Activated naive CD4-positive, alpha-beta T cell treated with anti-CD3 and anti-CD28 coated beads, Interleukin-2, amount 50 U/mL, for 24 hours (primary cell): ENCODE measurements at regions not wholly inside any gene's neighbourhood (a gene's known extent, or its start where the extent isn't known, plus 50 kb on each side); places are given as distances from the start of the nearest gene placed in this dataset.

Experiments used
- H3K27ac Mint-ChIP-seq: one replicate; pipeline ENCODE4 v1.8.0; 2021; ENCODE audit warnings: mild to moderate bottlenecking, mixed read lengths
- H3K27me3 Mint-ChIP-seq: one replicate; pipeline ENCODE4 v1.8.0; 2021; ENCODE audit warnings: mixed read lengths
- H3K36me3 Mint-ChIP-seq: one replicate; pipeline ENCODE4 v1.8.0; 2021; ENCODE audit warnings: mixed read lengths
- H3K4me1 Mint-ChIP-seq: one replicate; pipeline ENCODE4 v1.8.0; 2021; ENCODE audit warnings: mixed read lengths
- H3K4me3 Mint-ChIP-seq: one replicate; pipeline ENCODE4 v1.8.0; 2021; ENCODE audit warnings: mild to moderate bottlenecking, mixed read lengths
- H3K9me3 Mint-ChIP-seq: one replicate; pipeline ENCODE4 v1.8.0; 2021; ENCODE audit warnings: mixed read lengths

DNA sequence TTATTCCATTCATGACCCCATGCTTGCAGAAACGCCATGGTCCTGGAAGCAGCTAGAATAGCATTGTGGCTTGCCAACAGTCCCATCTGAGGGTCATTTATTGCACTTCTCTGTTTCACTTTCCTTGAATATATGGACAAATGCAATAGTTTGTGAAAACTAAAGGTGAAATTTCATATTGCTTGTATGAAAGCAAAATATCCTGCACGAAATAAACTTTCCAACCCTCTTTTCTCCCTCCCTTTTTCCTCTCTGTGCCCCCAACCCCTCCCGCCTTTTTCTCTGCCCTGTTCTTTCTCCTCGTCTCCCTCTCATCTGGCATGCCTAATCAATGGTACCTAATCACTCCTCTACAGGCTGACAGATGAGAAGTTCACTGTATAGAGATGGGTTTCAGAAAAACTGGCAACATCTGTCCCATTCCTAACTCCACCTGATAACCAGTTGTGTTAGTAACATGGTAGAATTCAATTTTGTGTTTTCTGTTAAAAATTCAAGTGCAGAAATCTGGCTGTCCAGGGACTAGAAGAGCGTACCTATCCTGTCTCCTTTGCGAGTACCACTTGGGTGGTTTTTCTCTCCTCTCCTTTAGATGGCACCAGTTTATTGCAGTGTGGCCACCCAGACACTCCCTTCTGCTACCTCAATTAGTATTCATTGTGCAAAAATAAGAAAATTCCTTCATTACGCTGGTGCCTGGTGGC is 198.6 kb downstream of the FOXA2 start:
- H3K27ac Mint-ChIP-seq, result no peak overlapping the region
- H3K36me3 Mint-ChIP-seq, result no peaks in the 10 kb centered on the region
- no peaks in the 10 kb centered on the region for H3K9me3 Mint-ChIP-seq
- no peak overlapping the region for H3K4me3 Mint-ChIP-seq
- H3K27me3 Mint-ChIP-seq, result no peaks in the 10 kb centered on the region
- no peaks in the 10 kb centered on the region for H3K4me1 Mint-ChIP-seq

DNA sequence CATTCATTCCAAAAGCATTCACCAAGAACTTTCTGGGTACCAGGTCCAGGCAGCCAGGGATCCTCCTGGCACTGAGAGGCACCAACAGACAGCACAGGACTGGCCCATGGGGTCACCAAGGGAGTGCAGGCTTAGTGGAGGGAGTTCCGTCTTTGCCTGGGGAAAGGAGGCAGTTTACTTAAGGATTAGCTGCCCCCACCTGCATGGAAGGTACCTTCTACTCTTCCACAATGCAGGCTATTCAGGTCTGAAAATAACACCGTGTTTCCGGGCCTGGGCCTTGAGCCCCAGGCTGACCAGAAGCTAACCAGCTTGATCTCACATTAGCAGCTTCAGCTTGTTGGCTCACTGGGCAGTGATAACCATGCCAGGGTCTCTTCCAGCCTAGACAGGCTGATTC is 199.4 kb downstream of the FOXA2 start:
- H3K4me1 Mint-ChIP-seq, result no peaks in the 10 kb centered on the region
- H3K27me3 Mint-ChIP-seq, result no peaks in the 10 kb centered on the region
- no peak overlapping the region for H3K27ac Mint-ChIP-seq
- no peaks in the 10 kb centered on the region for H3K36me3 Mint-ChIP-seq
- H3K4me3 Mint-ChIP-seq, result no peak overlapping the region
- H3K9me3 Mint-ChIP-seq, result no peaks in the 10 kb centered on the region

DNA sequence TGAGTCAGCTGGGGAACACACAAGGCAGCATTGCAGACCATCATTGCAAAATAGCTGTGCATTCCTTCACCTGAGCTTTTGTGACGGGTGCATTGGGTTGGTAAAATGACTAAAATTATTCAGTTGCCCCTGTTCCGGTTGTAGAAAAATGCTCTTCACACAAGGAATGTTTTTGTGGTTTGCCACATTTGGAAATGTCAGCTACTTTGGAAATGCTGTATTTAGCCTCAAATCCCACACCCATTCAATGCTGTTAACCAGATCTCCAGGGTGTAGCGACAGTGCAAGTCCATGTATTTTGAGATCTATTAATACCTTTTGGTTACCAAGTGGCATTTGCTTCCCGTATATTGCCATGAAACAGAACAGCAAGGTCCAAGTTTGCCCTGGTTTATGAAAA is 201.2 kb downstream of the FOXA2 start:
- H3K27me3 Mint-ChIP-seq, result no peaks in the 10 kb centered on the region
- H3K9me3 Mint-ChIP-seq, result no peaks in the 10 kb centered on the region
- H3K4me3 Mint-ChIP-seq, result no peak overlapping the region

DNA sequence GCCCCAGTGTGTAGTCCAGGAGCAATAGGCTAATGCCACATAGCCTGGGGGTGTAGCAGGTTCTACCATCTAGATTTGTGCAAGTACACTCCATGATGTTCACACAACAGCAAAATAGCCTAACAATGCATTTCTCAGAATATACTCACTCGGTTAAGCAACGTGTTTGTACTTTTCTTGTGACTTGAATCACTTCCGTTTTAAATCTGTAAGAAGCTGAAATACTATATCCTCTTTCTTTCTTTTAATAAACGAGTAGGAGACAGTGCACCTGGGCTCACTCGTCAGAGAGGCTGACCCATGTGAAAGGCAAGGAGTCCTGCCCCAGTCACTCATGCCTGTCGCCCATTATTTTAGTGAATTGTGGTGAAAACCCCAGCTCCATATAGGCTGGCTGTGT is 201.6 kb downstream of the FOXA2 start:
- Mint-ChIP-seq H3K36me3 (no peaks in the 10 kb centered on the region), H3K27me3 (no peaks in the 10 kb centered on the region), H3K4me1 (no peaks in the 10 kb centered on the region), H3K9me3 (no peaks in the 10 kb centered on the region), H3K4me3 (no peak overlapping the region), H3K27ac (no peak overlapping the region)

More for the DNA sequence above, 201.2 kb downstream of the FOXA2 start:
- H3K27ac Mint-ChIP-seq, result no peak overlapping the region
- no peaks in the 10 kb centered on the region for H3K4me1 Mint-ChIP-seq
- no peaks in the 10 kb centered on the region for H3K36me3 Mint-ChIP-seq

DNA sequence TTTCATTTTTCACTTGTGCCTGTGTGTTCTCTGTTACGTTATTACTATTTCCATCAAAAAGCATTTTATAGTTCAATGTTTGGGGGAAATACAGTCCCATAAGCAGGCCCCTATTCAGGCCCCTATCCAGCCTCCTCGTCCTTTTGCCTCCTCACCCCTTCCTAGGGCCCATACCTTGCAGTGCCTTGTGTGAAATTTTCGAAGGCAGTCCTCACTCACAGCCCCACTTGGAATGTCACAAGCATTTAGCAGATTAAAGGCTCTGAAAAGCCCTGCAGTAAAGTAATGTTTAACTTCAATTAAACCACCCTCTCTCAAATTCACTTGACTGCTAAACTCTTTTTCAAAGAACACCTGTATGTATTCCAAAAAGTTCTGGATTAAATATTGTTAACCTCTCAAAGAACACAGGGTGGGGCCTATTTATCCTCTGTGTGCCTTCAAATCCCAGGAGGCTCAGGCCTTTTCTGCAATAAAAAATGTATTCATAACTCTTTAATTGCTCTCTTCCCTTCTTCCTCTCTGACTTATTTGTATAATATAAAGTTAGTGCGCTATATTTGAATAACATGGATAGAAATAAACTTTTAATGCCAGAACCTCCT is 202.5 kb downstream of the FOXA2 start:
- Mint-ChIP-seq H3K9me3 (no peaks in the 10 kb centered on the region), H3K4me1 (no peaks in the 10 kb centered on the region), H3K4me3 (no peak overlapping the region), H3K27me3 (no peaks in the 10 kb centered on the region), H3K27ac (no peak overlapping the region), H3K36me3 (no peaks in the 10 kb centered on the region)

DNA sequence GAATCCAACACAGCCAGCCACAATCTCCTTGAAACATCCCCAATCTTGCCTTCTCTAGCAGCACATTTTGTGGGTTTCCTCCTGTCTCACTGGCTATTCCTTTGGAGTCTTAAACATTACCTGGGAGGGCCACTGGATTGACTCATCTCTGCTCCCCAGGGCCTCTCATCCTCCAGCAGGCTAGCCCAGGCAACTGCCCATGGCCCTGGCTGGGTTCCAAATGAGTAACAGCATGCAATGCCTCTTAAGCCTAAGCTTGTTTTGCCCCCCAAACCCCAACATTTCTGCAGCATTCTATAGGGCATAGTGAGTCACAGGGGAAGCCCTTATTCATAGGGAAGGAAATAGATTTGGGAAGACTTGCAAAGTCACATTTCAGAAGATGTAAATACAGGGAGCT is 204.9 kb downstream of the FOXA2 start:
- H3K4me3 Mint-ChIP-seq, result no peak overlapping the region
- H3K36me3 Mint-ChIP-seq, result no peaks in the 10 kb centered on the region
- H3K9me3 Mint-ChIP-seq, result no peaks in the 10 kb centered on the region
- H3K27me3 Mint-ChIP-seq, result no peaks in the 10 kb centered on the region
- H3K4me1 Mint-ChIP-seq, result no peaks in the 10 kb centered on the region
- H3K27ac Mint-ChIP-seq, result no peak overlapping the region

DNA sequence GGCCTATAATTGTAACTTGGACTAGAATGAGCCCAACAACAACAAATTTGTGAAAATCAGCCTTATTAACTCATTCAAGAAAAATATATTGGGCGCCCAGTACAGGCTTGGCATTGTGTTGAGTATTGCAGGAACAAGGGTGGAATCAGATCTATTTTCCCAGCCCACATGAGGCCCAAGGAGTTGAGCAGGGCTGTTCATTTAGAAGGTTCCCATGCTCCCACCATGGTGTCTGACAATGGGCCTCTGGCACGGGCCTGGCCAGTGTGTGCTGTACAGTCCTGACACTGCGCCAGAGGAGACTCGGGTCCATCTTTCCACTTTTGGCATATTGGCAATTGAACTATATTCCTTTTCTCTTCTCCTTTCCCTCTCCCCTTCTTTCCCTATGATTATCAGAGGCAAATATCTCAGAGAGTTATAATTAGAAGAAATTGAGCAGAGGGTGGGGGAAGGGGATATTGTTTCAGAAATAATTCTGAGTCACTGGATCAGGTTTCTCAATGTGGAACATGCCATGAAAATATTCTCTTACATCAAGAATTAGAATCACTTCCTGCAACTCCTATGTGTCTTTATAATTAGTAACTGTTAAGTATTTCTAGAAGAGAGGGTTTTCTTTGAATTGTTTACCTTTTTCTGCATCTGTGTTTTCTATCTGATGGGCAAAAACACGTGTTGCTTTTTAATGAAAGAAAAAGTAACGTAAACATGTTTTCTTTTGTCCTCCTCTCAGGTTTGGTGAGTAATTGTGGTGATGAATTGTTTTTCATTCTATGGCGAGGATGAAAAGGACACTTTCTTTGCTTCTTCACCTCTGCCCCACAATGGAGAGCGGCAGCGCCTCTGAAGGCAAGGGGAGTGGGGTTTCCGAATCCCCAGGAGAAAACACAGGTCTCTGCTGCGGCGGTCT is 209.4 kb downstream of the FOXA2 start:
- no peaks in the 10 kb centered on the region for H3K36me3 Mint-ChIP-seq
- no peaks in the 10 kb centered on the region for H3K27me3 Mint-ChIP-seq
- H3K9me3 Mint-ChIP-seq, result no peaks in the 10 kb centered on the region
- H3K4me3 Mint-ChIP-seq, result no peak overlapping the region
- no peak overlapping the region for H3K27ac Mint-ChIP-seq
- H3K4me1 Mint-ChIP-seq, result peaks cover 8% of the 10 kb centered on the region

DNA sequence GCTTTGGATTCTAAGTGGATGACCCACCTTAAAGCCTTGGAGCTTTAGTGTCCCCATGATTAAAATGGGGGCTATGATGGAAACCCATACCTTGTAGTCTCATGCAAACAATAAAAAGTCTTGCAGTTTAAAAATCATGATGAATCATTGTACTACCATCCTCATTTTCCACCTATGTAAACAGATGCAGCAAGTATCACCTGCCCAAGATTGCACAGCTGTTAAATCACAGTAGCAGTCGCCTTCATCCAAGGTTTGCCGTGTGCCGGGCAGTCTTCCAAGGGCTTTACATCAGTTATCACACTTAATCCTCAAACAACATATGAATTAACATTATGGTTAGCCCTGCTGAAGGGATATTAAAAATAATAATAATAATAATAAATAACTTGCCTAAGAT is 210.3 kb downstream of the FOXA2 start:
- Mint-ChIP-seq H3K27ac (no peak overlapping the region), H3K4me1 (peaks cover 8% of the 10 kb centered on the region), H3K4me3 (no peak overlapping the region), H3K9me3 (no peaks in the 10 kb centered on the region), H3K36me3 (no peaks in the 10 kb centered on the region), H3K27me3 (no peaks in the 10 kb centered on the region)

DNA sequence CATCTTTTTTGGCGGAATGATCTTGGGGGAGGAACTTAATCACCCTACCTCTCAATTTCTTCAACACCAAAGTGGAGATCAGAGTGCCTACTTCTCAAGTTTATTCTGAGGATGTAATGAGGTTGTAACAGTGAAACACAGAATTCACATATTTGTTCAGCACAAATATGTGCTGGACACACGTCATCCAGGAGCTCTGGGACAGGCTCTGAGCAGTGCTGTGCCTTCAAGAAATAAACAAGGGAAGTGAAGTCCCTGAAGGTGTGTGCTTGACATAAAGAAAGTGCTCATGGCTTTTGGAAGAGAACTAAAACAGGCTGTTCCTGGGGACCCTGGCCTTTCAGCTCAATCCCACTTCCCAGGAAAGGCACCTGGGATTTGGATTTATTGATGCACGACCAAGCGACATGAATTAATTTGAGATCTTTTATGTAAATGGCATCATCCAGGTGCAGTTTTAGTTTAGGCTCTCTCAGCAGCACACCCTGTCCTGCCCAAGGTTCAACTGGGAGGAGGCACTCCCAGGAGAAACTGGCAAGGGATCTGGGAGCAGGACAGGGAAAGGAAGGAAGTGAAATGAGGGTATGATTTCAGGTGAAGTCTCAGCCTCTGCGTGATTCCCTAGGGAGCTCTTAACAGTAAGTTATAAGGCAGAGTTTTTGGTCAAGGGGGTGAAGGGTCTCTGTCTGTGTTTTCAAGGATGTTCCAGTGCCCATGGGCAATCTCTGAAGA is 211.0 kb downstream of the FOXA2 start:
- Mint-ChIP-seq H3K27ac (no peak overlapping the region), H3K36me3 (no peaks in the 10 kb centered on the region), H3K9me3 (no peaks in the 10 kb centered on the region), H3K4me1 (peaks cover 8% of the 10 kb centered on the region), H3K4me3 (no peak overlapping the region), H3K27me3 (no peaks in the 10 kb centered on the region)

DNA sequence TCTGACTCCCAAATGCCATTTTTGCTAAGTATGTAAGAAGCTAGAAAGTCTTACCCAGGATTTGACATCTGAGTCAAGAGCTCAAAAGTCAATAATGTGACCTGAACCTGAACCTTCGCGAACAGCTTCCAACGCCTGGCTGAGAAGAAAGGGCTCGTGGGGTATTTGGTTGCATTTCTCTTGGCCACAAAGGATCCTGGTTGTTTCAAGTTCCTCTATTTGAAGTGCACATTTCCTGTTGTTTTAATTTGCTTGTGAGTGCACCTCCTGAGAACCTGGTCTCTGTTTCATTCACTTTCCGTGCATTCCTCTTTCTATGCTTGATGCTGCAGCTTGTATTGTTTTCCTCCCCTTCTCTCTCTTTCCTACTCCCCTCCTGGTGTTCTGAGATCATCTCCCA is 212.5 kb downstream of the FOXA2 start:
- H3K4me3 Mint-ChIP-seq, result no peak overlapping the region
- H3K36me3 Mint-ChIP-seq, result no peaks in the 10 kb centered on the region
- no peak overlapping the region for H3K27ac Mint-ChIP-seq
- peaks cover 8% of the 10 kb centered on the region for H3K4me1 Mint-ChIP-seq
- H3K9me3 Mint-ChIP-seq, result no peaks in the 10 kb centered on the region
- no peaks in the 10 kb centered on the region for H3K27me3 Mint-ChIP-seq

DNA sequence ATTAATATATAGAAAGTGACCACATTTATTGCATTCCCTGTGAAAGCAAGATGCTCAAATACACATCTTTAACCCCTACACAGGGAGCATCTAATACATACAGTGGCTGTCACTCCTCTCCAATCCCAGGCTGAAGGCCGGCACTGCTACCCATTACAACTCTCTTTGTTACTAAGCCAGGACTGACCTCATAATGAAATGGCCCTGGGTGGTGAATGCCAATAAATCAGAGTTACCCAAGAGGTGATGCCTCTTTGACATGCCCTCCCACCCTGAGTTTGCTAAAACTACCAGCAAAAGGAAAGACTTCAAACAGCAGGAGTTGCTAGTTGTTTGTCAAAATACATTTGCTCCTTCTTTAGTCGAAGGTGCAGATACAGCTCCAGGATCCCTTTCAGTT is 214.2 kb downstream of the FOXA2 start:
- Mint-ChIP-seq H3K9me3 (no peaks in the 10 kb centered on the region), H3K27me3 (no peaks in the 10 kb centered on the region), H3K4me3 (no peak overlapping the region), H3K36me3 (no peaks in the 10 kb centered on the region), H3K4me1 (peaks cover 8% of the 10 kb centered on the region), H3K27ac (no peak overlapping the region)

DNA sequence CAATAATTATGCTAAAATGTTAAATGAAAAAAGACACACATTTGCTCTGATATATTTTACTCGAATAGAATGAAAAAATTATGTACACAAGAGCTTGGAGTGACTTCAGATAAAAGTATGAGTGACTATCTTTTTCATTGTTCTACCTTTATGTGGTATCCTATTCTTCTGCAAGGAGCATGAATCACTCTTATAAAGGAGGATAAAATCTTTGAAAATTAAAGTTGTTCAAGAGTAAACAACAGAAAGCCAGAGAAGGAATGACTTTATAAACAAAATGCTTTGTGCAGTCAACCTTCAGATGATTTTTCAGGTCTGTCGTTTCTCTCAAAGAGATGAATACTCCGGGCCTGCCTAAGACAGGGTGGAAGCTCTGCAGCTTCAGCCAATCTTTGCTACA is 215.3 kb downstream of the FOXA2 start:
- Mint-ChIP-seq H3K27me3 (no peaks in the 10 kb centered on the region), H3K9me3 (no peaks in the 10 kb centered on the region), H3K4me3 (no peak overlapping the region), H3K4me1 (peaks cover 8% of the 10 kb centered on the region), H3K27ac (no peak overlapping the region), H3K36me3 (no peaks in the 10 kb centered on the region)

DNA sequence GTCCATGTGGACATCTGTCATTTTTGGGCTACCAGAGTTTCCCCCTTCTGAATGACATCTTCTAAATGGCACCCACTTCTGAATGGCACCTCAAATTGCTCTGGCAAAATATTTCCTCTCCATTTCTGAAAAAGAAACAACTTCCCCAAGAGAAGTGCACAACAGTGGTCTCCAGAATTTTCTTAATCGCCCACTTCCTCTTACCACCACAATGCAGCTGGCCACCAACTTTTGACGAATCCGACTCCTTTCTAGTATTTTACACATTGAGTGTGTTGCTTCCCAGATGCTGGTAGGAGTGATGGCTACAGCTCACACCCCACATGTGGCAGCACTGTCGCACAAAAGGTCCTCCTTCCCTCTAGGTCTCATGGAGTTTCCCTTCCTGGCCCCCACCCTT is 216.1 kb downstream of the FOXA2 start:
- Mint-ChIP-seq H3K9me3 (no peaks in the 10 kb centered on the region), H3K36me3 (no peaks in the 10 kb centered on the region), H3K4me1 (peaks cover 8% of the 10 kb centered on the region), H3K4me3 (no peak overlapping the region), H3K27me3 (no peaks in the 10 kb centered on the region), H3K27ac (no peak overlapping the region)

DNA sequence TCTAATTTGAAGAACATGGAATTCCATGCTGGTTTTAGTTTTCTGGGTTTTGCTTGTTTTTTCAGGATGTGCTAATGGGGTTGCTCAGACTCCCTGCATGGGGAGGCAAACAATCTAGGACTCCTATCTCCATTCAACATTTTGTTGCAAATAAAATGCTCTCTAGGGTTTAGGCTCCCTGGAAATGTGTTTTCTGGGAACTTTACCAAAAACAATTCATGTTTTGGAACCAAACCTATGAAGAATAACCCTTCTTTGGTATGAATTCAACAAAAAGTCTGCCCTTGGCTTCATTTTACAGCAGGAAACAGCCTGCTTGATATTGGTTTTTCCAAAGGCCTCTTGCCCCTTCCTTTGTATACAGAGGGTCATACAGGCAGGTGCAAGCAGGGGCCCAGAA is 217.7 kb downstream of the FOXA2 start:
- Mint-ChIP-seq H3K9me3 (peaks cover 5% of the 10 kb centered on the region), H3K4me3 (no peak overlapping the region), H3K4me1 (peaks cover under 1% of the 10 kb centered on the region), H3K27ac (no peak overlapping the region), H3K36me3 (no peaks in the 10 kb centered on the region), H3K27me3 (no peaks in the 10 kb centered on the region)

DNA sequence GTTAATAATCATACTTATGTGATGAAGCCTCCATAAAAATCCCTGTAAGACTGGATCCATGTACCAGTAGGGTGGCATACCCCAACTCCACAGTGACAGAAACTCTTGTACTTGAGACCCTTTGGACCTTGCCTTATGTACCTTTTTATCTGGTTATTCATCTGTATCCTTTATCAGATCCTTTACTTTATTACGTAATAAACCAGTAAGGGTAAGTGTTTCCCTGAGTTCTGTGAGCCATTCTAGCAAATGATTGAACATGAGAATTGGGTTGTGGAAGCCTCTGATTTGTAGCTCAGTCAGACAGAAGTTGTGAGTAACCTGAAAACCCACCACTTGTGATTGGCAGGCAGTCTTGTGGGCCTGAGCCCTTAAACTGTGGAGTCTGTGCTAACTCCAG is 229.7 kb downstream of the FOXA2 start:
- peaks cover 4% of the 10 kb centered on the region for H3K27me3 Mint-ChIP-seq
- H3K36me3 Mint-ChIP-seq, result no peaks in the 10 kb centered on the region
- H3K9me3 Mint-ChIP-seq, result peaks cover 7% of the 10 kb centered on the region
- no peak overlapping the region for H3K4me3 Mint-ChIP-seq
- no peaks in the 10 kb centered on the region for H3K4me1 Mint-ChIP-seq
- H3K27ac Mint-ChIP-seq, result no peak overlapping the region
